HG03460 (cell line): ENCODE measurements at regions not wholly inside any gene's neighbourhood (a gene's known extent, or its start where the extent isn't known, plus 50 kb on each side); places are given as distances from the start of the nearest gene placed in this dataset.

Experiments used
- ATAC-seq: cut with Tn5 transposase; IDR thresholded peaks from one replicate; pipeline ENCODE4 v1.9.1; 2021; ENCODE audit not compliant: unreplicated experiment

DNA sequence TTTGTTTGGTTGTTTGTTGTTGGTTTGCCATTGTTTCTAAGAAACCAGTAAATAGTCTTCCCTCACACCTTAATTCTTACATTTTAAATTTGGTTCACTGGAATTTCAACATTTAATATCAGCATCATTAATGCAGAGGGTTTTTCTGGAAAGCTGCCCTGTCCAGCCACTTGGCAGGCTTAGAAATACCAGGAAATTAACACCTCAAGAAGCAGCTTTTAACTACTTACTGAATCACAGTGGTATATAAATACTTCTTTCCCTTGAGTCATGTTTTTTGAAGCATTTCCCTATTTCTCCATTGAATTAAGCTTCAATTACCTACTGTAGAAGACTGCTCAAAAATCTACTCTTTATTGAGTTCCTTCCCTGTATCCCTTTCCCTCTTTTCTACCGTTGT lies 1221.1 kb upstream of the ADGRL3 start:
- no peak for ATAC-seq

DNA sequence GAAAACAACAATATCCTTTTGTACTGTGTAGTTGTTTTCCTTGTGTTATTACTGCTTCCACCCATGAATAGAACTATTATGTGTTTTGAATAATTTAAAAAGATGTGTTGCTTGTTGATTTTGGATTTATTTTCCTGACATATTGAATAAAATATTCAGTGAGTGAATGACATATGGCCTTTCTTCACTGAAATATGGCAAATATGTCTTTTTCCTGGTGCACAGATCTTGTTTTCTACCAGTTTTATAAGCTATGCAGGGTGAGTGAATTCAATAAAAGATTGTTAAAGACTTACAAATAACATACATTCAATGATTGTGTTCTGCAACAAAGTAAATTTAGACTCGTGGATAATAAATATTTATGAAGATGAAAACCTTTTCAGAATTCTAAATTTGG lies 1216.3 kb upstream of the ADGRL3 start:
- ATAC-seq: no peak

DNA sequence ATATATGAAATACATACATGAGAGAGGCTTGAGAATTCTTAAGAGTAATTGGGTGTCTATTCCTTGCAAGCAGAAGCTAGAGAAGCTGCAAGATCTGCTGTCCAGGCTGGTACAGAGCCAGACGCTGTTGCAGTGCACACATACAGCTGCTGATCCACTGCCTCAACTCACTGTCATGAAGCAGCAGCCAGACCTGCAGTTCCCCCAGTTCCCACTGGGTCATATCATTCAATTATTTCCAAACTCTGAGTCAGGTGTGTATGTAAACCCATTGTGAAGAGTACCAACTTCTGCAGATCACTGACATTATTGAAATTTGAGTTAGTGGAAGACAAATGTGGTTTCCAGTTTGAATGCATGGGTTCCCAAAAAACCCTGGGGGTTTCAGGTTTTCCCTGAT lies 1212.8 kb upstream of the ADGRL3 start:
- ATAC-seq: no peak

DNA sequence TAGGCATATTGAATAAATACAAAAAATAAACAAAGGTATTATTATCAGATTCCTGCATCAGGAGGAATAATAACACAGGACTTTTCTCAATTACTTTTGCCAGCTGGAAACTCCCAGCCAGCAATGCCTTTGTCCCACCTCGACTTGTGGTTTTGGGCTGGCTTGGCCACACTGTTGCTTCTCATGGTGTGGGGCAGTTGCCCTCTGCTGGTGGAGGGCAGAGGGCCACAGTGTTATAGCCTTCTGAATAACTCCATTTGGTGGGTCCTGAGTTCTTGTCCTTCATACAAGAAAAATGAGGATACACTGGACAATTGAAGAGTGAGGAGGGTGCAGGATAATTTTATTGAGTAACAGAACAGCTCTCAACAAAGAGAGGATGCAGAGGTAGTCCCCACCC lies 1206.0 kb upstream of the ADGRL3 start:
- ATAC-seq: no peak

DNA sequence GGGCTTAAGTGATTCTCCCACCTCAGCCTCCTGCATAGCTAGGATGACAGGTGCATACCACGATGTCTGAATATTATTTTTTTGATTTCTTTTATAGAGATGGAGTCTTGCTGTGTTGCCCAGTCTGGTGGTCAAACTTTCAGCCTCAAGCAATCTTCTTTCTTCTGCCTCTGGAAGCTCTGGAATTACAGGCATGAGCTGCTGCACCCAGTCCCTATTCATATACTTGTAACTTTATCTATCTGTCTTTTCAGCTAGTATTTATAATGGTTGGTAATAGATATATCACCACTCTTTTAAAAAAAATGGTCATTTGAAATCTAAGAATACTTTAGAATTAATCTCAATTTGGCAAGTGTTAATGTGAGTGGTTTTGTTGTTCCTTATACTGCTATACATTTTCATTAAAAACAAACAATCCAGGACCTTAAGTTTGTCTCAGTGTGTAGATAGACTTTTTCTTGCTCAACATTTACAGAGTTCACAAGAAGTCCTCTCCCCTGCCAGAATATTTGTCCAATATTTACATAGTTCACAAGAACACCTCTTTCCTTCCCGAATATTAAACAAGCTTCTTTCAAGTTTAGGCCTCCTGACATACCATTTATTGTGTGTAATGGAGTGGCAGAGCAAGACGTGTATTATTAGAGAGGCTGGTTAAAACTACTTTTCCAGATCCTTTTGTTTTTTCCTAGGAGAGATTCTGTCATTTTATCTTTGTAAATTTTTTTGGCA lies 1197.4 kb upstream of the ADGRL3 start:
- no peak for ATAC-seq

DNA sequence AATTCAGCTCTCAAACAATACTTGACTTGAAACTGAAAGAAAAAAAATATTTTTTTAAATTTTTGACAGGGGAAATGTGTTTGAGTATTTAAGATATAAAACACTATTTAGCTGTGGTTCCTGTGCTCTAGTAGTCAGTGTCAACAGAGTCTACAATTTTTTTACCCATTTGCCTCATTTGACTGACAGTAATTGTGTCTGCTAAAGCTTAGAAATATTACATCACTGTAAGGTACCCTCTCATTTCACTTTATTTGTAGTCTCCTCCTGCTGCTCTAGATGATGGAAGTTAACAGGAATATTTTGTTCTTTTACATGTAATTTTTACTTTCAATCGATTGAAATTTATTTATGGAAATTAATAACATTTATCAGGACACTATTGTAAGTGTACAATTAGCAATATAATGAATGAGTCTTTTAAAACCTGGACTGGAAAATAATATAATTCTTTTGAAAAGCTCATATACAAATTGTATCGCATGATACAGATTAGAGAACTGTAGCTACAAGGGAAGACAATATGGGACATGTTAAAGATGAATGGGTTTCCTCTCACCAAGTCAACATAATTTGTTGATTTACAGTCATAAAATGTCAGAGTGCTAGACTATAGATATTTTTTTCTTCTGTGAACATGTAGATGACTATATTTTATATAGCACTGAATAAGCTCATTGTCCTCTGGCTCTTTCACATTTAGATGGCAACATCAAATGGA lies 1186.5 kb upstream of the ADGRL3 start:
- ATAC-seq: no peak

DNA sequence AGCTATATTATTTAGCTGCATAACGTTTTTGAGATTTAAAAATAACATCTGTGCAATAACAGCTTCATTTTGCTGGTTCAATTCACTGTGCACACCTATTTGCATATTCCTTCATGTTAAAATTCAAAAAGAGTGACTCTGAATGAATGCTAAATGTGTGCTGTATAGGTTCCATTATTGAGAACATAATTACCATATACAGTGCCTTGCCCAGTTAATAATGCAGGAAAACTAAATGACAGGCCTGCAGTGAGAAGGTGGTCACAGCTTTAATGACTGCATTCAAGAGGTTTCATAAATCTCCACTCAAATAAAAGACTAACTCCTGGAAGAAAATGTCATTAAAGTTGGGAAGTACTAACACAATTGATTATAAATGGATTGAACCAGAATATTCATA lies 1183.2 kb upstream of the ADGRL3 start:
- ATAC-seq: no peak

DNA sequence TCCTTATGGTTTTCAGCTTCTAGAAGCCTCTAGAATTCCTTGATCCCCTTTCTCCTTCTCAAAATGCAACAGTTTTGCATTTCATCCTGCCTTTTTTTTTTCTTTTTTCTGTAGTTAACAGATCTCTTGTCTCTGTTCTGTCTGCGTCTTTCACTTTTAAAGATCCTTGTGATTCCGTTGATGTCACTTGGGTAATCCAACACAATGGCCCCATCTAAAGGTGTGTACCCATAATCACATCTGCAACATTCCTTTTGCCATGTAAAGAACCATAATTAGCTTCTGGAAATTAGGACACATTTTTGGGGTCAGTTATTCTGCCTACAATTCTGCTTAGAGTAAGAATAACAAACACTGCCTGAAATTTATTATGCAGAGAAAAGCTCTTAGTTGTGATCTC lies 1180.9 kb upstream of the ADGRL3 start:
- ATAC-seq: no peak

DNA sequence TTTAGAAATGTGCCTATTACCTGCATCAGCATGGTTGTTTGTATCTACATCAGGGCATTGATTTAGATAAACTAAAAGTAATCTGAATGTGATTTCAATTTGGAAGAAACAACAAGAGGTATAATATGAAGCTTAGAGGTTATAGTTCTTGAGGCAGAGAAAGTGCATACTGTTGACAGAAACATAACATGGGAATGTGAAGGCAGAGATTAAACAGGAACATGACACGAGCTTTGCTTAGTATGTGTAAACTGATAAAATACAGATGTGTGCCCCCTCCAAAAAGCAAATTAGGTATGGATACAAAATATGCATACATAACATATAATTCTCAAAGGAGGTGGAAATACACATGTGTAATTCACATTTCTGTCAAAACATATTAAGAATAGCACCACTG lies 1180.2 kb upstream of the ADGRL3 start:
- no peak for ATAC-seq

DNA sequence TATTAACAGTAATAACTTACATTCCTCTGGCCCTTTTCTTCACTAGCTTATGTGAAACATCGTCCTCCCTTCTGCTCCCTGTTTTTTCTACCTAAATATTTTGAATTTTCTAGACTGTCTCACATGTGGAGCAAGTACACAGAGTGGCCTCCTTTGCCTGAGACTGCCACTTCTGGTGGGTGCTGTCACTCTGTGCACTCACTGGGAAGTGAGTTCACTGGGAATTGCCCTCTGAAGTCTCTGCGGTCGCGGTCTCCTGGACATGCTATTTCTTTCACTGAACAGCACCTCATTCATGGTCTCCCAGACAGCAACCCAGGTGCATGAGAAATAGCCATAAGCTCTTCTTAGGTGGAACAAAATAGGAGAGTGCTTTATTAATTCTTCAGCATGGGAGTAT lies 1179.7 kb upstream of the ADGRL3 start:
- ATAC-seq: no peak

DNA sequence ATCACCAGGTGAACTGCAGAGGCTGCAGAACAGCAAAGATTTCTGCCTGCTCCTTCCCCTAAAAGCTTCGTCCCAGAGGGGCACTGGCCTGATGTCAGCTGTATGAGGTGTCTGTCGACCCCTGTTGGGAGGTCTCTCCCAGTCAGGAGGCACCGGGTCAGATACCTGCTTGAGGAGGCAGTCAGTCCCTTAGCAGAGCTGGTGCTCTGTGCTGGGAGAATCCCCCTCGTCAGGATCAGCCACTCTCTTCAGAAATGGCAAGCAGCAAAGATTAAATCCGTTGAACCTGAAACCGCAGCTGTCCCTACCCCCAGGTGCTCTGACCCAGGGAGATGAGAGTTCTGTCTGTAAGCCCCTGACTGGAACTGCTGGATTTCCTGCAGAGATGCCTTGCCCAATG lies 1166.3 kb upstream of the ADGRL3 start:
- no peak for ATAC-seq

DNA sequence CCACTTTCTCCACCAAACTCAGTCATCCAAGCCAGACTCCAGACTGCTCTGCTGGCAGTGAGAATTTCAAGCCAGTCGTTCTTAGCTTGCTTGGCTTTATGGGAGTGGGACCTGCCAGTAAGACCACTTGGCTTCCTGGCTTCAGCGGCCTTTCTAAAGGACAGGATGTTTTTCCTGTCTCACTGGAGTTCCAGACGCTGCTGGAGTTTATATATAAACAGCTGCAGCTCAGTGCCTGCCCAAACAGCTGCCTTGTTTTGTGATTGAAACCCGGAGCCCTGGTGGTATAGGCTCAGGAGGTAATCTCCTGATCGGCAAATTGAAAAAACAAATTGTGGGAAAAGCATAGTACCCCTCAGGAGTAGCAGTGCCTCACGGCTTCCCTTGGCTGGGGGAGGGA lies 1165.8 kb upstream of the ADGRL3 start:
- no peak for ATAC-seq

DNA sequence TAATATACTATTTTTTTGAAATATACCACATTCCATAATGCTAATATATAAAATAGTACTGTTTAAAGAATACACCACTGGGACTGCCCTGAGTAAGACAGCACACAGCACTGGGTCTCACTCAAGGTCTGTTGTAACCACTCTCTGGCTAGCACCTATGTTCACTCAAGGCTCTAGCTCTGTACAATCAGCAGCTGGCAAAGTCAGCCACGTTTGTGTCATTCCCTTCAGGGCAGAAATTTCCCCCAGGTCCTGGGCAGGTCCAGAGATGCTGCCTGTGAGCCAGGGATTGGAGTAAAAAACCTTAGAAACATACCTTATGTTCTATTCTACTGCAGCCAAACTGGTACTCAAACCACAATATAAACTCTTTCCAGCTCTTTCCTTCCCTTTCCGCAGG lies 1160.2 kb upstream of the ADGRL3 start:
- no peak for ATAC-seq

DNA sequence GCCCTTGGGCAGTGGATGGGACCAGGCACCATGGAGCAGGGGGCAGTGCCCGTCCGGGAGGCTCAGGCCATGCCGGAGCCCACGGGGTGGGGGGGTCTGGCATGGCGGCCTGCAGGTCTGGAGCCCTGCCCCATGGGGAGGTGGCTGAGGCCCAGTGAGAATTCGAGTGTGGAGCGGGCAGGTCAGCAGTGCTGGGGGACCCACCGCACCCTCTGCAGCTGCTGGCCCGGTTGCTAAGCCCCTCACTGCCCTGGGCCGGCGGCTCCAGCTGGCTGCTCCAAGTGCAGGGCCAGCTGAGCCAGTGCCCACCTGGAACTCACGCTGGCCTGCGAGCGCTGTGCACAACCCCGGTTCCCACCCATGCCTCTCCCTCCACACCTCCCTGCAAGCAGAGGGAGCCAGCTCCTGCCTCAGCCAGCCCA lies 1157.9 kb upstream of the ADGRL3 start:
- ATAC-seq: no peak

DNA sequence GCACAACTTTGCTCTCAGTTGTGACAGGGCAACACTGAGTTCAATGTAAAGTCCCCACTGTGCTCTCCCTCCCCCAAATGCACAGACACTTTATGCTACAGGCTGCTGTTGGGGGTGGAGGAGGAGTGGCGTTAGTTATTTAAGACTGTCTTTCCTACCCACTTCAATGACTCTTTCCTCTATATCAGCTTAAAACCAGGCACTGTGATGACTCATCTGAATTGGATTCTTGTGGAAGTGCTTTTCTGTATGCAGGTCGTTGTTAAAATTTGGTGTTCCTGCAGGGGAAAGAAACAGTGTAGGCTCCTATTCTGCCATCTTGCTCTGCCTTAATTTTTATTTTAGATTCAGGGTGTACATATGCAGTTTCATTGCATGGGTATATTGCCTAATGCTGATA lies 1157.2 kb upstream of the ADGRL3 start:
- no peak for ATAC-seq

DNA sequence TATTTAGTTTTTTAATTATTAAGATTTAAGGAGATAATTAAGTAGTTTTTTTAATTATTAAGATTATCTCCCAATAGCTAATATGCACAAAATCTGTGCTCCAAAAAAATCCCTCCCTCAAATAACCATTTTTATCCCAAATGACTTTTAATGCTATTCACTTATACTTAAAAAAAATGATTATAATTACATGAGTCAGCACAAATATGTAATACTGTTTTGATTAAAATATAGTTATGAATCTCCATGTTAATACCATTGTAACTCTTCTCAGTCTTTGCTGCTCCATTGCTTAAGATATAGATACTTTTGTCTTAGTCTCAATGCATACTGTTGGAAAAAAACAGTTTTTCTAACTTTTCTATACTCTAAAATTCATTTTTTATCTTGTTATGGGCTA lies 1121.1 kb upstream of the ADGRL3 start:
- ATAC-seq: no peak

DNA sequence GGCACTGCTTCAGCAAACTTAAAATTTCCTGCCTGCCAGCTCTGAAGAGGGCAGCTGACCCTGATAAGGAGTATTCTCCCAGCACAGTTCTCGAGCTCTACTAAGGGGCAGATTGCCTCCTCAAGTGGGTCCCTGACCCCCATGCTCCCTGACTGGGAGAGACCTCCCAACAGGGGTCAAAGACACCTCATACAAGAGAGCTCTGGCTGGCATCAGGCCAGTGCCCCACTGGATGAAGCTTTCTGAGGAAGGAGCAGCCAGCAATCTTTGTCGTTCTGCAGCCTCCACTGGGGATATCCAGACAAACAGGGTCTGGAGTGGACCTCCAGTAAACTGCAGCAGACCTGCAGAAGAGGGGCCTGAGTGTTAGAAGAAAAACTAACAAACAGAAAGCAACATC lies 1118.3 kb upstream of the ADGRL3 start:
- no peak for ATAC-seq

DNA sequence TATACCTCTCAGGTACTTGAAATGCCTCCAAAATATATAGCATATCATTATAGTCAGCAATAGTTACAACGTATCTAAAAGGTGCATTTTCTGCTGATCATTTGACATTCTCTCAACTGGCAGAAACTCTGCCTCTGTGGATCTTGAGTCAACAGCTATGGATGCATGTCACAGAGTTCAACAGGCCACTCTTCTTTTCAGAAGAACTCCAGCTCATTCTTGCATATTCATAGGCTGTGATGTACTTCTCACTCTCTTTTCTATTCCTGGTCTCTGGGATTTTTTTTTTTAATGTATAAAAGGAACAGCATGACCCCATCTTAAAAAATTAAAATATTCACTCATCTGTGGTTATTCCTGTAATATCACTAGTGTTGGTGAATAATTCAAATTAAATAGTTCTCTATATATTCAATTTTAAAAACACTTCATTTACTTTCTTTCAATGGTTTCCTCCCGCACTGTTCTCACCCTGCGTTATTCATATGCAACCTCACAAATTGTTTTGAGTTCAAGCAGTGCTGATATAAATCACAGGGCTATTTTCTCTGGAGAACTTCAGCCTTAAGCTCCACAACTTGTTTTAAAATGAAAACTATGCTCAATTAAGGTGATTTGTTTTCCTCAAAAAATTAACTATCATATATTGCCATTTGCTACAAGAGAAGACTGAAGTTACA lies 1111.2 kb upstream of the ADGRL3 start:
- no peak for ATAC-seq

DNA sequence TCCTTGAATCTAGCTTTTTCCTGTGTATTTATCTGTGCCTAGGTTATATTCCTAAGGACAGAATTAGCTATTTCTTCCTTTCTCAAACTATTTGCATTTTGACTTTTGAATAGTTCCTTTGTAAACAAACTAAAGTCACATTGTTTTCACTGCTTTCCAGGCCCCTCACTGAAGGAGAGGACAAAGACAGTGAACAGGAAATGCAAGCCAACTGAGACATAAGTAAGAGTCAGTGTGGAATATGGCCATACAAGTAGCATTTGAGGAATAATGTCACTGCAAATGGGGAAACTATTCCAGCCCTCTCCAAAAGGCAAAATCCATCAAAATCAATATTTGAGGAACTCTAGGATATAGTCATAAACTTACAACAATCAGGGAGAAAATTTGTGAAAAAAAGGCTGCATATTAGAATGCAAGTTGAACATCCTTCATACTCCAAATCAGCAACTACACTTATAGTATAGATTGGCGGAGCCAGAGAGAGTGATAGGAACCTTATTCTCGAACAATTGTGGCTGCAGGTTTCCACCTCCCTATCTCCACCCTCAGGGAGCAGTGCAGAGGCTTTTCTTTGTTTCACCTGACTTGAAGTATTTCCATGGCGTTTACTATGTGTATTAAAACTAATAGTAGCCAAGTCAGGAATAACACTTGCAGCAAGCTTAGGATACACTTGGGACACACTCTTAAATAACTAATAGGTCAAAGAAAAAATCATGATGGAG lies 1110.4 kb upstream of the ADGRL3 start:
- no peak for ATAC-seq

DNA sequence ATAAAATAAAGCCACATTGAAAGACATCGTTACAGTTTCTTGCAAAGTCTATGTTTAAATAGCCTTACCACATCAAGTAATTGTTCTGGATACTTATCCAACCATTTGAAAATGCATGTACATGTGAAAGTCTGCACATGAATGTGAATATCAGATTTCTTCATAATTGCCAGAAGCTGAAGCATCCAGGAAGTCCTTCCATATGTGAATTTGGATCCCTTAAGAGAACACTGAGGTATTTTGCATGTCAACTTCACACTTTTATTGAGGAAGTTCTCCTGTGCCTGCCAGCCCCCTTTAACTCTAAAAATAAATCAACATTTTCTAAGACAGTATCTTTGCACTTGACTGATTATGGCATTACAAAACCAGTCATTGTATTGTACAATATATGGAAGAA lies 1103.5 kb upstream of the ADGRL3 start:
- no peak for ATAC-seq

DNA sequence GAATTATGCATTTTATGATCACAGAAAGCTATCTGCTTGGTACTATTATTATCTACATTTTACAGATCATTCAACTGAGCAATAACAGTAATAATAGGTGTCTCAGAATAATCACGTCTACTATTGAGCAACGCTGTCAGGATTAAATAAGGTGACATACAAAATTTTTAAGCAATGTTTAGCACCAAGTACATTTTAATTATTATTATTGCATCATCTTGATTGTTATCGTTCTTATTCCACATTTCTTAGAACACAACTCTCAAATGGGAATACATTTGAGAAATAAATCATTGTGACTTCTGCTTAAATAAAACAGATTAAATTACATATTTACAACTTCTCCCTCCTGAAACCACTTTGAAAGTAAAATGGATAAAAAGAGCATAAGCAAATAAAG lies 1083.5 kb upstream of the ADGRL3 start:
- ATAC-seq: no peak
